ENCODE measurements at regions not wholly inside any gene's neighbourhood (a gene's known extent, or its start where the extent isn't known, plus 50 kb on each side); places are given as distances from the start of the nearest gene placed in this dataset.

GRCh38 chr3:71989165-71989564 lies 204.2 kb upstream of the PROK2 start:
- Histone ChIP-seq H3K36me3 (ENCODE audit: insufficient read depth) (no peaks in the 10 kb centered on the region), H2AFZ (ENCODE audit: low read depth) (no peak overlapping the region), H3K4me1 (ENCODE audit: low read depth, poor library complexity, severe bottlenecking) (no peaks in the 10 kb centered on the region), H4K20me1 (ENCODE audit: insufficient read depth) (no peaks in the 10 kb centered on the region), H3K4me3 (IDR thresholded peaks at IDR 0.05; ENCODE audit: insufficient read depth, low read depth, low read length) (no peak overlapping the region), H3K79me2 (ENCODE audit: insufficient read depth, low read depth) (no peaks in the 10 kb centered on the region), H3K27ac (no peak overlapping the region), H3K4me2 (no peak overlapping the region), H3K27me3 (ENCODE audit: insufficient read depth, low read depth) (no peaks in the 10 kb centered on the region), H3K9ac (no peak overlapping the region)
- TF ChIP-seq CTCF (conservative IDR thresholded peaks at IDR 0.05; ENCODE audit: low read depth, low read length) = no peak

GRCh38 chr3:71987828-71988227 lies 202.9 kb upstream of the PROK2 start:
- Histone ChIP-seq H3K27me3 (ENCODE audit: insufficient read depth, low read depth) (no peaks in the 10 kb centered on the region), H3K27ac (no peak overlapping the region), H3K9ac (no peak overlapping the region), H3K4me2 (no peak overlapping the region), H2AFZ (ENCODE audit: low read depth) (no peak overlapping the region), H3K4me1 (ENCODE audit: low read depth, poor library complexity, severe bottlenecking) (no peaks in the 10 kb centered on the region), H3K36me3 (ENCODE audit: insufficient read depth) (no peaks in the 10 kb centered on the region), H3K4me3 (IDR thresholded peaks at IDR 0.05; ENCODE audit: insufficient read depth, low read depth, low read length) (no peak overlapping the region), H3K79me2 (ENCODE audit: insufficient read depth, low read depth) (no peaks in the 10 kb centered on the region), H4K20me1 (ENCODE audit: insufficient read depth) (no peaks in the 10 kb centered on the region)
- TF ChIP-seq CTCF (conservative IDR thresholded peaks at IDR 0.05; ENCODE audit: low read depth, low read length) = no peak

GRCh38 chr3:71987089-71987735 lies 202.3 kb upstream of the PROK2 start:
- Histone ChIP-seq H3K4me2 (no peak overlapping the region), H3K4me1 (ENCODE audit: low read depth, poor library complexity, severe bottlenecking) (no peaks in the 10 kb centered on the region), H3K27me3 (ENCODE audit: insufficient read depth, low read depth) (no peaks in the 10 kb centered on the region), H3K27ac (no peak overlapping the region), H3K9ac (no peak overlapping the region), H4K20me1 (ENCODE audit: insufficient read depth) (no peaks in the 10 kb centered on the region), H3K79me2 (ENCODE audit: insufficient read depth, low read depth) (no peaks in the 10 kb centered on the region), H2AFZ (ENCODE audit: low read depth) (no peak overlapping the region), H3K4me3 (IDR thresholded peaks at IDR 0.05; ENCODE audit: insufficient read depth, low read depth, low read length) (no peak overlapping the region), H3K36me3 (ENCODE audit: insufficient read depth) (no peaks in the 10 kb centered on the region)
- TF ChIP-seq CTCF (conservative IDR thresholded peaks at IDR 0.05; ENCODE audit: low read depth, low read length) = no peak

GRCh38 chr3:71986606-71987005 lies 201.7 kb upstream of the PROK2 start:
- no peak overlapping the region for H2AFZ ChIP-seq (ENCODE audit: low read depth)
- no peak overlapping the region for H3K9ac ChIP-seq
- no peaks in the 10 kb centered on the region for H3K36me3 ChIP-seq (ENCODE audit: insufficient read depth)
- no peak overlapping the region for H3K4me2 ChIP-seq
- no peak overlapping the region for H3K27ac ChIP-seq
- H3K79me2 ChIP-seq (ENCODE audit: insufficient read depth, low read depth) = no peaks in the 10 kb centered on the region
- H3K4me1 ChIP-seq (ENCODE audit: low read depth, poor library complexity, severe bottlenecking) = no peaks in the 10 kb centered on the region
- no peak overlapping the region for H3K4me3 ChIP-seq (IDR thresholded peaks at IDR 0.05; ENCODE audit: insufficient read depth, low read depth, low read length)
- H3K27me3 ChIP-seq (ENCODE audit: insufficient read depth, low read depth) = no peaks in the 10 kb centered on the region
- TF ChIP-seq CTCF (conservative IDR thresholded peaks at IDR 0.05; ENCODE audit: low read depth, low read length) = no peak
- H4K20me1 ChIP-seq (ENCODE audit: insufficient read depth) = no peaks in the 10 kb centered on the region
